ENCODE measurements at regions not wholly inside any gene's neighbourhood (a gene's known extent, or its start where the extent isn't known, plus 50 kb on each side); places are given as distances from the start of the nearest gene placed in this dataset.

- TF ChIP-seq CTCF (IDR thresholded peaks at IDR 0.05) = no peak
- TF ChIP-seq EP300 (IDR thresholded peaks at IDR 0.05) = no peak
- no peak for TF ChIP-seq POLR2AphosphoS5 (IDR thresholded peaks at IDR 0.05)
Observed at GRCh38 chr14:25868521-25869314, 729.1 kb downstream of the NOVA1 start.

Measured in gastroesophageal sphincter (tissue), 3 donors.